Left hindlimb (tissue), 1 donor: ENCODE measurements at regions not wholly inside any gene's neighbourhood (a gene's known extent, or its start where the extent isn't known, plus 50 kb on each side); places are given as distances from the start of the nearest gene placed in this dataset.

Experiments
- DNase-seq: peaks from one replicate; pipeline ENCODE4 v3.0.0-alpha.2; 2018

DNA sequence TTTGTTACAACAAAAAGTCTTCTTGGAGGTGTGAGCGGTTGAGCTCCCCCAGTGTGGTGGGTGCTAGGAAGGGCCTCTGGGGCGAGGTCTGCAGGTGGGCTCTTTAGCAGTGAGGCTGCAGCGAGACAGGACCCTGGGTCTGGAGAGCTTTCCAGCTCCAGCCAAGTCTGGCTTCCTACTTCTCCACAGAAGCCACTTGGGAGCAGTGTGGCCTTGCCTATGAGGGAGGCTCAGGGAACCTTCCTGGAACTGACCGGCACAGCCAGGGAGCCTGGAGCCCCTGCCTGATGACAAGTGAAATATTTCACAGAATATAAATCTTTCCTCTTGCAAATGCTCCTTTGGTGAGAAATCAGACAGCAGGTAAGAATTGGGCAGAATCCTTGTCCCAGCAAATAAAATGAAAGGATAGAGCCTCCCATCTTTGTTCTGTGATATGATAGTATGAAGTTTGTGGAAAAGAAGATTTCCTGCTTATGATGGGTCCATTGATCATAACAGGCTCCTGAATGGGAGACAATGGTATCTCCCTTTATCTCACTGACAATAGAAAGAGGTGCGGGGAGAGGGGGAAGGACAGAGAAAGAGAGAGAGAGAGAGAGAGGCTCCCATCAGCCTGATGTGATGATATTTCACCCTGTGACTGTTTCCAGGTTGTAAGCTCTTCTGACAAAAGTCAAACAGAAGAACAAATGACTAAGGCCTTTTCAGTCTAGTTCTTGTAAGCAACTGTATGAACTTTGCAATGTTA lies 289.8 kb upstream of the SPRED2 start:
- DNase-seq, result peak; percentile 60

DNA sequence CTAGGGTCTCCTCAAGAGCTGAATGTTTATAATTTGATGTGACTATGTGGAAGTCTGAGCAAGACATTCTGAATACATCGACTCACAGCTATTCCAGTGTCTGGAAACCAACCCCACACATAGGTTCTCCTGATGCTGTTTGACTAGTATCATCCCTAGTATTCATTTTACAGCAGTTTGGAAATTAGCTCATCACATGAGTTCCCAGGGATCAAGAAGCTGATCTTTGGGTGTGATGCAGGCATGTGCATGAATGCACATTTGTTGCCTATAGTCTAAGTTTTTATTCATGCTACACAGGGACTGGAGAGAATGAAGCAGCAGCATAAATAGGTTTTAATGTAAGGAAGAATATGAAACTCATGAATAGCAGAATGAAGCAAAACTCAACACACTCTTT lies 284.3 kb upstream of the SPRED2 start:
- DNase-seq, result no peak

DNA sequence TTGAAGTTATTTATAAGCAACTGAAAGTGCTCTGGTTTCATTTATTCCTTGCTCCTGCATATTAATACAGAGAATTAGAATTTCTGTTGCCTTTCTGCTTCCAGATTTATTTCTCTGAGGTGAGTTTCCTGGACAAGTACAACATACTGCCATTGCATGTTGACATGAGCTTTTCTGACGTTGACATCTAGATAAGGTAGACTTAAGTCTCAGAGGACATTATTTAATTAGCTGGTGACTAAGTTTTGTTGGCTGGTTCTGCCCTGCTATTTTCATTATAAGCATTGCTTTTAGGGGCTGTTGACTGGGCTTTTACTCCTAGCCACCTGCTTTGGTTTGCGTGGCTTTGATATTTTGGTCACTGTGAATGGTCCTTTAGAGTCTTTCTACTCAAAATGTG lies 282.9 kb upstream of the SPRED2 start:
- DNase-seq, result no peak

DNA sequence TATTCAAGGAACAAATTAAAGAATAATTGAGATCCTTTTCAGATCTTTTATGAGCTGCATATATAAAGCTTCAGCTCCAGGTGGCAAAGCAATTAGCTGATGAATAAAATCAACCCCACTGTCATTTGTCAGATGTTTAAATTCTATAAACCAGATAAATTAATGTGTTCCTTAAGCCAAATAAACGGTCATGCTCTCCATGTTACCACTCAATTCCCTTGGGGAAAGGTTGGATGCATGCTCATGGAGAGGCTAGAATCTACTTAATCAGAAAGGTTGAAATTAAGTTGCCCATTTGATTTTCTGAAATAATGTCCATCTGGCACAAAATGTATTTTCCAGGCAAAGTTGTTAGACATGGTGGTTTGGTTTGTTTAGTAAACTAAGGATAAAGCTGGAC lies 282.5 kb upstream of the SPRED2 start:
- no peak for DNase-seq

DNA sequence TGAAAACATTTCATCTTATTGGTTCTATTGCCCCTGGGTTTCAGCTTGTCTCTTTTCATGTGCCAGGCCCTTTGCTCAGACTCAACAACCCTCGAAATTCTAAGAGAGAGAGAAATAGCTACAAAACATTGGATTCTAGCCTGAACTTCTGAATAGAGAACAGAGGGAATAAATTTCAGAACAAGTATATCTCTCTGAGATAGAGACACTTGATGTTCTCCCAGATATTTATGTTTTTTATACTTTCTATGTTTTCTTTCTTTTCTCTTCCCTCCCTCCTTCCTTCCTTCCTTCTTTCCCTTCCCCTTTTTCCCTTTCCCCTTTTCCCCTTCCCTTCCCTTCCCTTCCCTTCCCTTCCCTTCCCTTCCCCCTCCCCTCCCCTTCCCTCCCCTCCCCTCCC lies 279.5 kb upstream of the SPRED2 start:
- no peak for DNase-seq

DNA sequence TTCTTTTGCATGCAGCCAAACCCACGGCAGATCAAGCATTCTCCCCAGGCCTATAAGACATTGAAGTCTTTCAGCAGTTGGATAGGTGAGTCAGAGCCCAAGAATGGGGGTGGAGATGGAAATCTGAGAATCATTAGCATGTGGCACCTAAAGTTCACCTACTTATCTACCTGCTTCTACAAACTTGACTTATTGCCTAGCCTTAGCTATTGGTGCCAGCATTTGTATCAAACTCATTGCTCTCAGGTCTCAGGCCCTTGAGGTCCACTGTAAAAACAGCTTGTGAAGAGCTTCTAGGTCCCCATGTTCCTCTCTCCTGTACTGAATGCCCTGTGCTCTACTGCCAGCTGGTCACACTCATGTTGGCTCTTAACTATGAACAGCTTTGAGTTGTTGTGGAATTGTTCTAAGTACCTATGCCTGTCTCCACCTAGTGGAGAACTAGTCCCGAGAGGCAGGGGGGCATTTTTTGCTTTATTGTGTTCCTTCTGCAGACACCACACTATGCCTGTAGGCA lies 278.4 kb upstream of the SPRED2 start:
- no peak for DNase-seq

DNA sequence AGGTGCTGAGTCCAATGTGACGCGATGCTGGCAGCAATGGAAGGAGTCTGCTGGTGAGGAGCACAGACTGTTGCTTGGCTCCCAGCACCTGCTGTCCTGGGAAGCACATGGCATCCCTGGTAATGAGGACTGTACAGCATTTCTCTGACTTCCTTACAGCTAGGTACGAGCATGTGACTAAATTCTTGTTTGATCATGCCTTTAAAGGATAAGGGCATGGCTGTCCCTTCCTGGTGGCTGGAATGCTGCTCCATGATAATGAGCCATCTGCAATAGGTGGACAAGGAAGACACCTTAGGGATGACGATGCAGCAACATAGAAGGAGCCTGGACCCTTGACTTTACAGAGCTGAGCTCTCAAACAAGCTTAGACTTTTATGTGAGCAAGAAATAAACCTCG lies 278.0 kb upstream of the SPRED2 start:
- DNase-seq, result no peak

DNA sequence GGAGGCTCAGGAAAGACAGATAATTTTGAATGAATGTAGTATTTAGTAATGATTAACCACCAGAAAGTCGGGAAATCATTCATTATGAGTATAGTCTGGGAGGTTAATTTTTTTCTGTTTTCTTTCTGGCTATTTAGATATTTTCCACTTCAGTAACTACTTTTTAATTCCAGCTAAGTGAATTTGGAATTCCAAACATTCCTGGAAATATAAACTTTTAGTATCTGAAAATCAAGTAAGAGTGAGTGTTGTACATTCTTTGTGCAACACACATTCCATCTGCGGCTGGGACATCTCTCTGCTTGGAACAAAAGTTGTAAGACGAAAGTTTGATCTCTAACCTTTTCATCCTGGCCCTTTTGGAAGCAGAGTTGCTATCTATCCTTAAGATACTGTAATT lies 275.7 kb upstream of the SPRED2 start:
- no peak for DNase-seq

DNA sequence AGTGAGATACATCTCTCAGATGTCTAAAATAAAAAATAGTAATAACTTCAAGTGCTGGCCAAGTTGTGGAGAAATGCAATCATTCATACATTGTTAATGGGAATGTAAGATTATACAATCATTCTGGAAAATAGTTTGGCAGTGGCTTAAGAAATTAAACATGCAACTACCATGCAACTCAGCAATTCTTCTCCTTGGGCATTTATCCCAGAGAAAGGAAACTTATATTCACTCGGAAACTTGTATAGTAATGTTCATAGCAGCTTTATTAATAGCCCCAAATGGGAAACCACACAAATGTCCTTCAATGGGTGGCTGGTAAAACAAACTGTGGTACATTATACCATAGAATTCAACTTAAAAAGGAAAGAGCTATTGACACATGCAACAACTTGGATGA lies 274.0 kb upstream of the SPRED2 start:
- DNase-seq, result no peak

DNA sequence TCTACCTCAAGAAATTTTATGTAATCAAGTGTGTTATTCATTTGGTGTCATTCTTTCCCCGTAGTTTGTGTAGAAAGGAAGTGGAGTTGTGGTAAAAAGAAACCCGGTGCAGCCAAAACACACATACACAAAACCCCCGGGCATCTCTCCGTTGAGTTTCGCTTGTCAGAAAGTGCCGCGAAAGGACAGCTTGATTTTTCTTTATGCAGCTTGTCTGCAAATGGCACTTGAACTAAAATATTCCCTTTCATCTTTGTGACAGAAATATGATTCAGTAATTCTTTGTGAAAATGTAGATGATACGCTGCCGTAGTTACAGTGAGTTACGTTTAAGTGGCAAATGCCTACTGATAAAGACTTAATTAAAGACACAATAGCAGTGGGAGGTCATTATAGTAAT lies 268.8 kb upstream of the SPRED2 start:
- no peak for DNase-seq

DNA sequence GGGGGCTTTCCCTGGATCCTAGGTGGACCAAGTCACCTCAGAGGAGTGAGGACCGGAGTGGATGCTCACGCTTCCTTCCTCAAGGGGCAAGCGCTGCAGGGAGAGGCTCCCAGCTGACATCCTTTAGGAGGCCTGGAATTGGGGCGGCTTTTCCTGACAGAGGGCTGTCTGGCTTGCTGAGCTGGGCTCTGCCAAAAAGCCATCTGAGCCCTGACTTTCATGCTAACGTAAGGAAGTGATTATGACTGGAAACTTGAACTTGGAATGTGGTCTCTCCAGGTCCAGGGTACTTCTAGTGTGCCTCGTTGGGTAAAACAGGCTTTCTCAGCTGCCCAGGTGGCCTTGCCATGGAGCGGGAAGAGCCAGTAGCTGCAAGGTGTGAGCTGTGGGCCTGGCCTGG lies 268.3 kb upstream of the SPRED2 start:
- peak; percentile 59 for DNase-seq

DNA sequence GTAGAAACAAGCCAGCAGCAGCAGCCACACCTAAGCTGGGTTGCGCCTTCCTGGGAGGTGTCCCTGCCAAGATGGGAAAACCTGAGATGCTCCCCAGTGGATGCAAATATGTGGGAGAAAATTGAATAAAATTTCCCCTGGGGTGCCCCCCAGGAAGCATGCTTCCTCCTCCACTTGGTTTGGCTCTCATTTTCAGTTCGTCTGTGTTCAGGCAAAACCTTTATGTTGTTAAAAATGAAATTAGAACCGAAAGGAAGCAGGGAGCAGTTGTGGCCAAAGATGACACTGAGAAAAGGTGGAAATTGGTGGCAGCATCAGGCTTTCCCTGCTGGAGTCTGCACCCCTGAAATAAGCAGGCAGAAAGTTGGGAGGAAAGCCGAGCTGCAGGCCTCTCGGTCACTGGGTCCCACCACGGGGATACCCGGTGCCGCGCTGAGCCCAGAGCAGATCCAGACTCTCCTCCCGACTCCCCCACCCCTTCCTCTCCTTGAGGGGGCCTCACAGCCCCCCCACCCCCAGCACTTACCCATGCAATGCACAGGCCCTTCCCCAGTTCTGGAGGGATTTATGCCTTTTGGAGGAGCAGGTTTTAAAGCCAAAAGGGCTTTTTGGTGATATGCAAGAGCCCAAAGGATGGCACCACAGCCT lies 267.7 kb upstream of the SPRED2 start:
- DNase-seq, result no peak

DNA sequence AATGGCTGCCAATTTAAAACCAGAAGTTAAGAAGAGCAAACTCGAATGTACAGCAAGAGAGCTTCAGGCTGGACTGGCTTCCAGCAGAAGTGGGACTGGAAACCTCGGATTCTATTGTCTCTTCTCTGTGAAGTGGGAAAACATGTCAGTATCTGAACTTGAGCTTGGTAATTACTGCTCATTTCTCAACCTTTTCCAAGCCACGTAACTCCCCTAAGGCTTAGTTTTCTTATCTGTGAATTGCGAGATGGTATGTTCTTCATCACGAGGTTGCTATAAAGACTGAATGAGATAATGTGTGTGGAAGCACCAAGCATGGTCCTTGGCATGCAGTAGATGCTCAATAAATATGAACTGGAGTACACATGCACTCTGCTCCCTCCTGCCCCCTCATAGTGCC lies 259.4 kb upstream of the SPRED2 start:
- DNase-seq, result no peak

DNA sequence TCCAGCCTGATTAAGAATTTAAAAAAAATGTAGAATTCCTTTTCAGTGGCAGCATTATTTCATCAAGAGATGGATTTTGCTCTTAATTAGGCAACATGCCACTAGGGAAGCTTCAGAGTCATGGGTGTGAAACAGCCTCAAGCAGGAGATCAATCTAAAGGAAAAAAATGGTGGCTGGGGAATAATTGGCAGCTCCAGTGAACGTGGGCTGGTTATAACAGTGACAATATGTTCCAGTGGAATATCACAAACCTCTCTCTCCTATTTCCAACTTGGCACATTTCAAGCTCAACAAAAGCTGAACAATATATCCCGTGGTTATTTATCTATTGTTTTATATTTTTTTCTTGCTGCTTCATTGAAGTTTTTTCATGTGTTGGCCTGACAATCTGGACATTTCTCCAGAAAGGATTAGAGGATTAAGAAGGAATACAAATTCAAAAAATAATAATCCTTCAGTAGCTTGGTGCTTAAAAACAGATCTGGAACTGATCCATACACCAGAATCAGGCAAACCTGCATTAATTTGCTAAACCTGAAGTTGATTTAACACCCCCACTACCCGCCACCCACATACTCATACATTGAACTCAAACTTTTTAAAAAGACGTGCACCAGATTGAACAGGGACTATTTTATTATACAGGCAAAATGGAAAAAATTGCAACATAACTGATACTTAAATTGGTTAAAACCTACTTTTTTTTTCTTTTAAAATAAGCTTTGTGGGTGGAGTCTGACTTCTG lies 255.9 kb upstream of the SPRED2 start:
- no peak for DNase-seq

DNA sequence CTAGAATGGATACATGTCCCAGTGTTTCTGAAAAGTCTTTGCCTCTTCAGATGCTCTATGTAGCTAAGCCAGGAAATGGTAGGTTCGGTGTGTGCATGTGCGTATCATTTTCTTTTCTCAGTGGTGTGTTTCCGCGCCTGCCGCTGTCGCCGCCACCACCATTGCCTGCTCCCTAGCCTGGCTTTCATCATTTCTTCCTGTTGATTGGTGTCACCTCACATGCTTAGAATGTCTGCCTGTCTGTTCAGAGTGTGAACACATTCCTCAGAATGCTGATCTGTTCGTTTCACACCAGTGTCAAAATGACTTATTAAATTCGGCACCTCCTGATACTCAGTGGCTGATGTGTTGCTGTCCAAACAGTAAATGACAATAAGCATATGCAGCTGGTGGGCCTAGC lies 255.2 kb upstream of the SPRED2 start:
- DNase-seq, result no peak

DNA sequence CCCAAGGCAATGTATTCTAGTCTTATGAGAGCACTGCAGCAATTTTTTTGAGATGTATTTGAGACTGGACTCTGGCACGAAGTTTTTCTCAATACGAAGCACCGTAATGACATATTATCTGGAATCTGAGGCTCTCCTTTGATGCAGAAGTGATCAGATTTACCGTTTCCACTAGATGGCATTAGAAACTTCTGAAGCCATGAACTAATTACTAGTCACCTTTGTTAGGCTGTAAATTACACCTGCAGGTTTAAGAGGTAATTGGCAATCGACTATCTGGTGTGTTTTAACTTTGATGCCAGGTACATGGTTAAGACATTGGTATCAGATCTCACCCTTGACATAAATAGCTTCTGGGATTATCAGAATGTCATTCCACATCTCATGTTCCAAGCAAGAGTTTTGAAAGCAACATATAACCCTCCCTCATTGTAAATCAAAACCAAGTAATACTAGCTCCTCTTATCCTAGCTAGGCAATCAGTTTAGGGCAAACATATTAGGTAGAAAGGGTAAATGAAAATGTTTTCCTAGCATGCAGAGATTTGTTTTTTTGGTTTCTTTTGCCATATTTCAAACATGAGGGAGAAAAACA lies 254.6 kb upstream of the SPRED2 start:
- no peak for DNase-seq

DNA sequence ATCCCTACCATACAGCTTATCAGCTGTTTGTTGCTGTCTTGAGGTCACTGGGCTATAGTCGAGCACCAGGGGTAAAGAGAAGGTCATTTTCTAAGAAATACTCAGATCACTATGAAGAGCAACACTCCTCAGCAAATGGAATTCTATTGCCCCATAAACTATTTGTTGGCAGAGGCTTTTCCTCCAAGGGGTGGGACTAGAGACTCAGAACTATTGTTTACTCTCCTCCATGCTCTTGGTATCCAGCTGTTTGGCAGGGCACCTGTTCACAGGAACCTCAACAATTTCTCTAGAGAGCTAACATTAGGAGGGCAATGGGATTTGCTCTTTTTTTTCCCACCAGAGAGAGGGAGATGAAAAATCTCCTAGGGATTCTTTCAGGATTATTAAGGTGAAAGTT lies 249.1 kb upstream of the SPRED2 start:
- DNase-seq, result no peak

DNA sequence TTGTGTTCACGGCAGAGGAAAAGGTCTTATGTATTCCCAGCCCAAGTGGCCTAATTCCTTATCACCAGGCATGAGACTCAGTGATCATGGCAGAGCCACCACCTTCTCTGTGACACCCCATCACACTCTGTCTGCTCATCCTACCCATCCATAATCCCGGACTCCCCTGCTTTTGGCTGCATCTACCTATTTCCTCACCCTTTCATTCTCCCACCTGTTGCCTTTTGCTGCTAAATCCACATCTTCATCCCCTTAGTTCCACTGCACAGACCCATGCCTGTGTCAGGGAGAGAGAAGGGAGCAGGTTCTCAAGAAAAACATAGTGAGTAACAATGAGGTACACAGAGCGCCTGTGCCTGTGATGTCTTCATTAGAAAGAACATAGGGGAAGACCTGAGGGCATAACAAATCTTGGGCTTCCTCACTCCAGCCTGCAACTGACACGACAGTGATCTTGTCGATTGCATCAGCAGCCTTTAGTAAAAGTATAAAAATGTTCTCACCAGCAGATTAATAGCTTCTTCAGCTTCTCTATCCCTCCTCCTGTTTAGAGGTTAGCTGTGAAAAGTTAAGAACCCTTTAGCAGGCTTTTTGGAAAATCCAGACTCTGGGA lies 246.5 kb upstream of the SPRED2 start:
- DNase-seq, result no peak

DNA sequence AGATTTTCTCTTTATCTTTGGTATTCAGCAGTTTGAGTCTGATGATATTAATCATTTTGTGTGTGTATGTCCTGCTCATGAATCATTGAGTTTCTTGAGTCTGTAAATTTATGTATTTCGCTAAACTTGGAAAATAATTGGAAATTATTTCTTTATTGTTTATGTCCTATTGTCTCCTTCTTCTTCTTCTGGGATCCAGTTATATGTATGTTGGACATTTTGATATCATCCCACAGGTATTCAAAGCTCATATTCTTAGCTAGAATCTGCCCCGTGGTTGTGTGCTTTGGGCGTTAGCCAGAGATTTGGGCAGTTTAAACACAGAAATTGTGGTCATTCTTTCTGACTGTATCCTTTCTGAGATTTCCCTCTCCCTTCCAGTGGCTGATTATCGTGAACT lies 243.0 kb upstream of the SPRED2 start:
- DNase-seq, result no peak

DNA sequence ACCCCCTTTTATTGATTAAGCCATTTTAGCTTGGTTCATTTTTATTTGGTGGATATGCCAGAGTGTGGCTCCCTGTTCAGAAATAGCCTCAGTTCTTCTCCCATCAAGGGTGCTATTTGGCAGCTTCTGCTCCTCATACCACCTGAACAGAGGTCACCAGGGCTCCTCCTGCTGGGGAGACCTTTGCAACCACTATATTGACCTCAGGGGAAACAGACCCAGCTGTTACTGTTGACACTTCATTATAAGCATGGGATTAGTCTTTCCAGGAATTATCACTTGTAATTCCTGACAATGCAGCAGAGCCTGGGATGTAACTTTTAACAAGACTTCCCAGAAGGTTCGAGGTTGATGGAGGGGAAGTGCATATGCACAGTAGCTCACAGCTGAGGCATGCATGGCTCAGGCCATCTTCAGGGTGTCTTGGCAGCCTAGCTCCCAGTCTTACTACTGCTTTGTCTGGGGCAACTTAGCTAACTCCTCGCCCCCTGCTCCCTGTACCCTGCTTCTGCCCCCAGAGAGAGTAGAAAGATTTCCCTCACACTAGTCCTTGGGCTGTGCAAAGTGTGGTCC lies 239.4 kb upstream of the SPRED2 start:
- DNase-seq, result no peak

DNA sequence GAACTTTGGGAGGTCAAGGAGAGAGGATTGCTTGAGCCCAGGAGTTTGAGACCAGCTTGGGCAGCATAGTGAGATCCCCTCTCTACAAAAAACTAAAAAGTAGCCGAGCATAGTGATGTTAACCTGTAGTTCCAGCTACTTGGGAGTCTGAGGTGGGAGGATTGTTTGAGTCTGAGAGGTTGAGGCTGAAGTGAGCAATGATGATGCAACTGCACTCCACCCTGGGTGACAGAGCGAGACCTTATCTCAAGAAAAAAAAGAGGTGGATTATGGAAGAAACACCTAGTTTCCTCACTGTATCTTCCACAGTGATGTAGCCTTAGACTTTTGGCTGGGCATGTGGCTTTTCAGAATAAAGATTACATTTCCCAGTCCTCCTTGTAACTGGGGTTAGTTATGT lies 237.2 kb upstream of the SPRED2 start:
- no peak for DNase-seq

DNA sequence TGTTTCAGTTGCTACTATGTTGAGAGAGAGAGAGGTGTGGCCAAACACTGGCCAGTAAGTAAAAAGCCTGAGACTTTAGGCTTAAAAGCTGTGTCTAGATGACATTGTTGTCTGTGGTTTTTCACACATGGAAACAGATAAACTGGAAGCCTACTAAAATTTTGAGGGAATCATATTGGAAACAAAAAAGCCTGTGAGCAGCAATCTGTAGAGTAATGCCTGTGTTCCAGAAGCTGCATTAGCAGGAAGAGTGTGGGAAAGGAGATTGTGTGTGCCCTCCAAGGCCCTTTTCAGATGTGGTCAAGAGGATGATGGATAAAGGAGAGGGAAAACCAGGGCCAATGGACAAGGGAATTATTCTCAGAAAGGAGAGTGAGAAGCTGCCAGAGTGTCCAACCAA lies 236.3 kb upstream of the SPRED2 start:
- no peak for DNase-seq
